ENCODE measurements at regions not wholly inside any gene's neighbourhood (a gene's known extent, or its start where the extent isn't known, plus 50 kb on each side); places are given as distances from the start of the nearest gene placed in this dataset.
A peak's percentile ranks its signal among the peaks of the same experiment; 100 is the strongest.
"Not testable (repeated sequence)": the region's sequence is repeated elsewhere in the genome, so short reads cannot be mapped to it uniquely, and the experiment has no call there.

DNA sequence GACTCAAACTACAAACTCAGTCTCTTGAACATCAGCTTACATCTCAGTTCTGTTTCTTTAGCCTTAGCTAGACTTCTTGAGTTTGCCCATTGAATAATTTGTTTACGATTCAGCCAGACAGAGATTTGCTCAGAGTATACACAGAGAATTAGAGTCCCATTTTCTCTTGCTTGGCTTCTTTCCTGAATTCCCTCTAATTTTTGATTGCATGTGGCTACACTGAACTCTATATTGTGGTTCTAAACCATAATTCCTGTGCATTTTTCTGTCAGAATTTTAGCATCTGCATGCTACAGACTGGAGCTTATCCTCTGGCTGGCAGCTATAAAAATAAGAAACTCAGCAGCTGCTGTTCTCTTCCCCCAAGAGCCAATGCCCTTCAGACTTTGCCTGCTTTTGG lies 354.9 kb downstream of the MDFIC start:
- DNase-seq (ENCODE audit: low read depth, low spot score) = no peak

DNA sequence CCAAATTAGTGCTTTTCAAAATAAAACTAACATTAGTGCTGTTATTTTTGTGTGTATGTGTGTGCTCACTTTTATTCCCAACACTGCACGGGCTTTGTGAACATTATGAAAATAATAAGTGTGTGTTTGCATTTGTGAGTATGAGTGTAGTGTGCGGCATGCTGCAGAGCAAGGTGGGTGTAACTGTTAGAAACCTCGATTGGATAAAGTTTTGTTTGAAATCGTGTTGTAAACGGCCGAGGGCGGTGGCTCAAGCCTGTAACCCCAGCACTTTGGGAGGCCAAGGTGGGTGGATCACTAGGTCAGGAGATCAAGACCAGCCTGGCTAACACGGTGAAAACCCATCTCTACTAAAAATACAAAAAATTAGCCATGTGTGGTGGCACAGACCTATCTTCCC lies 352.0 kb downstream of the MDFIC start:
- not testable (repeated sequence) for DNase-seq (ENCODE audit: low read depth, low spot score)

DNA sequence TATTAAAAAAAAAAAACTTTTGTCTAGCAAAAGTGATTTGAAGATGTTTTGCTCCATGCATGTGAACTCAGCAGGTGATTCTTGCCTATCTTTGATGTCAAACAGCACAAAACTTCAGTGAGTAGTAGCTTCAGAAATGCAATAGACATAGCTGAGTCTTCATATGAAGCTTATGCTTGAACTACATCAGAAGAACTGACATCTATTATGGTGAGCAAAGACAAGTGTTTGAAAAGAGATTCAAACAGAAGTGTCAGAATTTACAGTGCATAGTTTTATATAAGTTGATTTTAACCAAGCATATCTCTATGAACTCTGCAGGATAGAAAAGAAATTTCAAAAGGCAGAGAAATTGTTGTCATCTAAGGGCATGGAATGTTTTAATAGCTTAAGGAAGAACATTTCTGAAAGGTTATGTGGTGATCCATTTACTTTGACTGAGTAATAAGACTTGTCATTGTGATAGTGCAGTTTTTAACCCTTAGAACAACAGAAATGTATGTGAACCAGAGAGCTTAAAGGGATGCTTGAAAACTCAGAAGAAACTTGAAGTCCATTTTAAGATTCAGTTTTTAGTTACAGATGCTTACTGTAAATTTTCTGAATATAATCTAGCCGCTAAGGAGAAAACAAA lies 351.4 kb downstream of the MDFIC start:
- DNase-seq (ENCODE audit: low read depth, low spot score) = no peak

DNA sequence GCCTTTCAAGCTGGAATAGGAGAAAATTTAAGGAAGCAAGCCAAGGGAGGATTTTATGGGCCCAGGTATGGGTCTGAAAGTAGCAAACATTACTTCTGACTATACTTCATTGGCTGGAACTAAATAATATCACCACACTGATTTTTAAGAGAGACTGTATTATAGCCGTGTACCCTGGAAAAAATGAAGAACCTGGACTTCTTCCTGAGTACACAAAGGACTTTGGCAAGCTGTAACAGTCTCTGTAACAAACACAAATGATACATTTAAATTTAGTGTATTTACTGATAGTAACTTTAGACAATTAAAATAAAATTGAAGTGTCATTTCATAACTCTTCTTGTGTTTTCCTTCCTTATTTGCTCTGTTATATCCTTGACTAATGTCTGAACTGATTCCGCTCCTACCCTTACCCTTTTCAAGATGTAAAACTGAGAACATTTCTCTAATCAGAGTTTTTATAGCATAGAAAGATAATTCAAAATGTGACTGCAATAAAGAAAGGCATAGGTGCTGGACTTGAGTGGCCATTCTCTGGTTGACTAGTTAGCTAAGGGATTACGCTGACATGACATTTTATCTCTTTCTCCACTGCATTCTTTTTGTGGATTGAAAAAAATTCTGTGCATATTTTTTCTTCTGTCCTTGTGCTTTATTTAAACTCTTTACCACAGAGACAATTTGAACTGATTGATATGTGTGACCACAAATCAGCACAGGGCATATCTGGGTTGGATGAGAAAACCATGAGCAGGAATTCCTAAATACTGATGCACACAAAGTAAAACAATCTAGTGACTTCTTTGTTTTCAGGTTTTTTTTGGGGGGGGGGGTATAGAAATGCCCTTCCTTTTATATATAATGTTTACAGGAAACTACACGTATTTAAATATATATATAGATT lies 349.7 kb downstream of the MDFIC start:
- no peak for DNase-seq (ENCODE audit: low read depth, low spot score)

GRCh38 chr7:115269486-115269885 lies 347.6 kb downstream of the MDFIC start:
- no peak for DNase-seq (ENCODE audit: low read depth, low spot score)

DNA sequence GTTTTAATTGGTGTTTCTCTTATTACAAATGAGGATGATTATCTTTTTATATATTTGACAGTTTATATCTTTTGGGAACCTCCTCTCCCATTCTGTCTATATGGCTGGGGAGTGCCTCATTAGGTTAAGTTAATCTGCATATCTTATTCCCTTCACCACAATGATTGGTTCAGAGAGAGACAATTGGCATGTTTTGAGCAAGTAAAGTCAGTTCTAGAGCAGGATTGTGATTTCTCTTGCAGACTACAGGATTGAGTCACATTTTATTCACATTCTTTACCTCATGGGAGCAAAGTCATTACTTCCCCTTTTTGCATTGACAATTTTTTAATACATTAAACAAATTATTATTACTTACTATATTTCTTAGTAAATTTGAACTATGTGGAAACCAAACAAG lies 345.6 kb downstream of the MDFIC start:
- DNase-seq (ENCODE audit: low read depth, low spot score) = no peak

- DNase-seq (ENCODE audit: low read depth, low spot score) = no peak
Measured at GRCh38 chr7:115260381-115260780, 338.5 kb downstream of the MDFIC start.

- DNase-seq (ENCODE audit: low read depth, low spot score) = no peak
Measured at GRCh38 chr7:115252461-115252860, 330.6 kb downstream of the MDFIC start.

- no peak for DNase-seq (ENCODE audit: low read depth, low spot score)
Measured at GRCh38 chr7:115249080-115249479, 327.2 kb downstream of the MDFIC start.

GRCh38 chr7:115241151-115241550 lies 319.3 kb downstream of the MDFIC start:
- no peak for DNase-seq (ENCODE audit: low read depth, low spot score)

- DNase-seq (ENCODE audit: low read depth, low spot score) = no peak
Measured at GRCh38 chr7:115240242-115240641, 318.3 kb downstream of the MDFIC start.

- no peak for DNase-seq (ENCODE audit: low read depth, low spot score)
Measured at GRCh38 chr7:115235075-115235474, 313.2 kb downstream of the MDFIC start.

DNA sequence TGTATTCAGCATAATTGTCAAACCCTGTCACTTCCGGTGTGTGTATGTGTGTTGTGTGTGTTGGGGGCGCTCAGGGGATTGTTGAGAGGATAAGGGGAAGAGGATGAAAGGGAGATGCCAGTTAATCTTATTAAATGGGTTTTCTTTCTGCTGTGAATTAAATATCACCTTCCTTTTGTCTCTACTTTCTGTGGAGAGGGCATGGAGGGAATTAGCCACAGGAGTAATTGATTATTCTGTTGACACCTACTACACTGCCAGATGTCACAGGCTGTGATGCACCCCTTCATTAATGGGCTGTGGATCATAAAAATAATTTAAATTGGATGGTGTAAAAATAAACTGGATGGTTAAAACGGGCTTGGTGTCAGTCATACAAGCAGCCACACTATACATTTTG lies 311.9 kb downstream of the MDFIC start:
- DNase-seq (ENCODE audit: low read depth, low spot score) = no peak

- DNase-seq (ENCODE audit: low read depth, low spot score) = no peak
Measured at GRCh38 chr7:115232041-115232440, 310.1 kb downstream of the MDFIC start.

- peak; percentile 59 for DNase-seq (ENCODE audit: low read depth, low spot score)
Measured at GRCh38 chr7:115230882-115231571, 309.1 kb downstream of the MDFIC start.

- no peak for DNase-seq (ENCODE audit: low read depth, low spot score)
Measured at GRCh38 chr7:115229401-115230105, 307.7 kb downstream of the MDFIC start.

GRCh38 chr7:115227473-115228235 lies 305.8 kb downstream of the MDFIC start:
- DNase-seq (ENCODE audit: low read depth, low spot score) = no peak

GRCh38 chr7:115226410-115226809 lies 304.5 kb downstream of the MDFIC start:
- DNase-seq (ENCODE audit: low read depth, low spot score) = no peak

- DNase-seq (ENCODE audit: low read depth, low spot score) = no peak
Measured at GRCh38 chr7:115224922-115225321, 303.0 kb downstream of the MDFIC start.

- no peak for DNase-seq (ENCODE audit: low read depth, low spot score)
Measured at GRCh38 chr7:115223959-115224358, 302.1 kb downstream of the MDFIC start.

- DNase-seq (ENCODE audit: low read depth, low spot score) = no peak
Measured at GRCh38 chr7:115221456-115221855, 299.6 kb downstream of the MDFIC start.

Data from smooth muscle cell of the brain vasculature (primary cell).